GM23338 (cell line): ENCODE measurements at regions not wholly inside any gene's neighbourhood (a gene's known extent, or its start where the extent isn't known, plus 50 kb on each side); places are given as distances from the start of the nearest gene placed in this dataset.

Experiments used
- ATAC-seq: fragments of 200-7000 bp; cut with Tn5 transposase; 3 replicates; pipeline ENCODE4 v1.9.1; 2020
- DNase-seq: peaks from one replicate; pipeline ENCODE4 v3.0.0-alpha.2; 2015; ENCODE audit warnings: low spot score
- H2AFZ ChIP-seq: fragments of 200-600 bp; sonication (generic); 2 replicates; pipeline ENCODE4 v1.8.0; 2016; ENCODE audit warnings: antibody characterized with exemption, mild to moderate bottlenecking, moderate library complexity
- H3F3A ChIP-seq: fragments of 200-600 bp; sonication (generic); replicated peaks from 2 replicates; pipeline ENCODE4 v1.8.0; 2017; ENCODE audit warnings: antibody characterized with exemption, mixed run types, low read depth
- H3K27ac ChIP-seq: fragments of 200-600 bp; sonication (generic); 2 replicates; pipeline ENCODE4 v1.6.1; 2016; ENCODE audit warnings: low read depth
- H3K27me3 ChIP-seq: fragments of 200-600 bp; sonication (generic); 2 replicates; pipeline ENCODE4 v1.8.0; 2016; ENCODE audit warnings: mild to moderate bottlenecking, mixed run types, moderate library complexity; ENCODE audit not compliant: insufficient read depth
- H3K36me3 ChIP-seq: fragments of 200-600 bp; sonication (generic); 2 replicates; pipeline ENCODE4 v1.8.0; 2016; ENCODE audit warnings: mild to moderate bottlenecking; ENCODE audit not compliant: insufficient read depth
- H3K4me1 ChIP-seq: fragments of 200-600 bp; sonication (generic); 2 replicates; pipeline ENCODE4 v1.8.0; 2016; ENCODE audit warnings: mild to moderate bottlenecking, moderate library complexity; ENCODE audit not compliant: insufficient read depth
- H3K4me2 ChIP-seq: fragments of 200-600 bp; sonication (generic); 2 replicates; pipeline ENCODE4 v1.7.1; 2017; ENCODE audit warnings: mixed run types
- H3K4me3 ChIP-seq: fragments of 200-600 bp; sonication (generic); 2 replicates; pipeline ENCODE4 v1.6.1; 2016; ENCODE audit warnings: mixed run types
- H3K79me2 ChIP-seq: fragments of 200-600 bp; sonication (generic); replicated peaks from 2 replicates; pipeline ENCODE4 v1.8.0; 2017; ENCODE audit warnings: mild to moderate bottlenecking; ENCODE audit not compliant: insufficient read depth
- H3K9me2 ChIP-seq: fragments of 200-600 bp; sonication (generic); 2 replicates; pipeline ENCODE4 v1.8.0; 2017; ENCODE audit not compliant: insufficient read depth
- H4K20me1 ChIP-seq: fragments of 200-600 bp; sonication (generic); replicated peaks from 2 replicates; pipeline ENCODE4 v1.8.0; 2017; ENCODE audit warnings: mild to moderate bottlenecking; ENCODE audit not compliant: insufficient read depth
- H3K27ac Mint-ChIP-seq: 2 replicates; pipeline ENCODE4 v1.8.0; 2020; ENCODE audit warnings: inconsistent platforms, mild to moderate bottlenecking, moderate library complexity, mixed read lengths
- H3K27me3 Mint-ChIP-seq: 3 replicates; pipeline ENCODE4 v1.8.0; 2022; ENCODE audit warnings: low read depth, mild to moderate bottlenecking, moderate library complexity, mixed read lengths, inconsistent platforms; ENCODE audit not compliant: insufficient read depth, poor library complexity
- H3K36me3 Mint-ChIP-seq: 3 replicates; pipeline ENCODE4 v1.8.0; 2021; ENCODE audit warnings: low read depth, mild to moderate bottlenecking, inconsistent platforms, moderate library complexity, mixed read lengths
- H3K4me1 Mint-ChIP-seq: 3 replicates; pipeline ENCODE4 v1.8.0; 2020; ENCODE audit warnings: mild to moderate bottlenecking, inconsistent platforms, mixed read lengths
- H3K4me3 Mint-ChIP-seq: 3 replicates; pipeline ENCODE4 v1.8.0; 2021; ENCODE audit warnings: moderate library complexity, mild to moderate bottlenecking, inconsistent platforms, mixed read lengths
- H3K9me3 Mint-ChIP-seq: 3 replicates; pipeline ENCODE4 v1.8.0; 2020; ENCODE audit warnings: moderate library complexity, mild to moderate bottlenecking, inconsistent platforms, mixed read lengths
- CREB1 ChIP-seq: fragments of 250-450 bp; sonication (Bioruptor Pico); IDR thresholded peaks from 2 replicates; pipeline ENCODE4 v1.5.0; 2020; ENCODE audit warnings: low read depth, mild to moderate bottlenecking, moderate library complexity
- EZH2 ChIP-seq: fragments of 200-600 bp; sonication (generic); IDR thresholded peaks from one replicate; pipeline ENCODE4 v1.8.0; 2017; ENCODE audit warnings: antibody characterized with exemption, mild to moderate bottlenecking, low read depth; ENCODE audit not compliant: unreplicated experiment
- NANOG ChIP-seq: IDR thresholded peaks from 2 replicates; pipeline ENCODE4 v1.6.1; 2016; ENCODE audit warnings: antibody characterized with exemption, borderline replicate concordance
- POLR2AphosphoS5 ChIP-seq: IDR thresholded peaks from 2 replicates; pipeline ENCODE4 v1.6.1; 2016; ENCODE audit warnings: antibody characterized with exemption, low read depth
- ZNF114 ChIP-seq: fragments of 250-450 bp; sonication (Bioruptor Pico); IDR thresholded peaks from 2 replicates; pipeline ENCODE4 v1.5.0; 2020; ENCODE audit warnings: mild to moderate bottlenecking, moderate library complexity
- TF ChIP-seq, protein P1 (sequence below): fragments of 250-450 bp; sonication (Bioruptor Pico); IDR thresholded peaks from 2 replicates; pipeline ENCODE4 v1.5.0; 2020; ENCODE audit warnings: mild to moderate bottlenecking, moderate library complexity
- TF ChIP-seq, protein P2 (sequence below): IDR thresholded peaks from one replicate; pipeline ENCODE4 v1.6.1; 2018; ENCODE audit warnings: antibody characterized with exemption; ENCODE audit not compliant: unreplicated experiment

DNA sequence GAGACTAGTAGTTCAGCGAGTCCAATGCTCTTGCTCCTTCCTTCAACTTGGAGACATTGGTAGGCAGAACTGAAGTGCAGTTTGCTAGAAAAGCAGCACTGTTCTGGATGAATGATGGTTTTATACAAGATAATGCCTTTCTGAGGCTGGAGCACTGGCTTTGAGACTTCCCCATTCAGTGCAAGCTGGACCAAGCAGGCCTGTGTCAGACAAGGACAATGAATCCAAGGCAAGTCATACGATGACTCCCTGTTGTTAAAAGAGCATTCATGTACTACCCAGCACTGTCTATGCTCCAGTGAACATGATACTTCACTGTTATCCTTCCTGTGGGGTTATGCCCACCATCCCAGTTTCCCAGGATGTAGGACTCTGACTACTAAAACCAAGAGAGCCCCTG is 242.3 kb upstream of the RAG2 start:
- Histone ChIP-seq H2AFZ (no peak overlapping the region), H3K4me1 (no peaks in the 10 kb centered on the region), H3K27ac (no peak overlapping the region), H3K79me2 (no peaks in the 10 kb centered on the region), H4K20me1 (no peaks in the 10 kb centered on the region), H3K4me2 (no peak overlapping the region), H3F3A (no peaks in the 10 kb centered on the region), H3K4me3 (no peak overlapping the region), H3K9me2 (no peaks in the 10 kb centered on the region), H3K27me3 (no peaks in the 10 kb centered on the region), H3K36me3 (0 out of 2 replicates have a peak, but pooled peaks cover 6% of the 10 kb centered on the region)
- no peak overlapping the region for H3K4me3 Mint-ChIP-seq
- no peak for ATAC-seq
- H3K4me1 Mint-ChIP-seq: no peaks in the 10 kb centered on the region
- TF ChIP-seq CREB1: no peak
- TF ChIP-seq EZH2: no peak
- TF ChIP-seq ZNF114: no peak
- TF ChIP-seq, protein P1, sequence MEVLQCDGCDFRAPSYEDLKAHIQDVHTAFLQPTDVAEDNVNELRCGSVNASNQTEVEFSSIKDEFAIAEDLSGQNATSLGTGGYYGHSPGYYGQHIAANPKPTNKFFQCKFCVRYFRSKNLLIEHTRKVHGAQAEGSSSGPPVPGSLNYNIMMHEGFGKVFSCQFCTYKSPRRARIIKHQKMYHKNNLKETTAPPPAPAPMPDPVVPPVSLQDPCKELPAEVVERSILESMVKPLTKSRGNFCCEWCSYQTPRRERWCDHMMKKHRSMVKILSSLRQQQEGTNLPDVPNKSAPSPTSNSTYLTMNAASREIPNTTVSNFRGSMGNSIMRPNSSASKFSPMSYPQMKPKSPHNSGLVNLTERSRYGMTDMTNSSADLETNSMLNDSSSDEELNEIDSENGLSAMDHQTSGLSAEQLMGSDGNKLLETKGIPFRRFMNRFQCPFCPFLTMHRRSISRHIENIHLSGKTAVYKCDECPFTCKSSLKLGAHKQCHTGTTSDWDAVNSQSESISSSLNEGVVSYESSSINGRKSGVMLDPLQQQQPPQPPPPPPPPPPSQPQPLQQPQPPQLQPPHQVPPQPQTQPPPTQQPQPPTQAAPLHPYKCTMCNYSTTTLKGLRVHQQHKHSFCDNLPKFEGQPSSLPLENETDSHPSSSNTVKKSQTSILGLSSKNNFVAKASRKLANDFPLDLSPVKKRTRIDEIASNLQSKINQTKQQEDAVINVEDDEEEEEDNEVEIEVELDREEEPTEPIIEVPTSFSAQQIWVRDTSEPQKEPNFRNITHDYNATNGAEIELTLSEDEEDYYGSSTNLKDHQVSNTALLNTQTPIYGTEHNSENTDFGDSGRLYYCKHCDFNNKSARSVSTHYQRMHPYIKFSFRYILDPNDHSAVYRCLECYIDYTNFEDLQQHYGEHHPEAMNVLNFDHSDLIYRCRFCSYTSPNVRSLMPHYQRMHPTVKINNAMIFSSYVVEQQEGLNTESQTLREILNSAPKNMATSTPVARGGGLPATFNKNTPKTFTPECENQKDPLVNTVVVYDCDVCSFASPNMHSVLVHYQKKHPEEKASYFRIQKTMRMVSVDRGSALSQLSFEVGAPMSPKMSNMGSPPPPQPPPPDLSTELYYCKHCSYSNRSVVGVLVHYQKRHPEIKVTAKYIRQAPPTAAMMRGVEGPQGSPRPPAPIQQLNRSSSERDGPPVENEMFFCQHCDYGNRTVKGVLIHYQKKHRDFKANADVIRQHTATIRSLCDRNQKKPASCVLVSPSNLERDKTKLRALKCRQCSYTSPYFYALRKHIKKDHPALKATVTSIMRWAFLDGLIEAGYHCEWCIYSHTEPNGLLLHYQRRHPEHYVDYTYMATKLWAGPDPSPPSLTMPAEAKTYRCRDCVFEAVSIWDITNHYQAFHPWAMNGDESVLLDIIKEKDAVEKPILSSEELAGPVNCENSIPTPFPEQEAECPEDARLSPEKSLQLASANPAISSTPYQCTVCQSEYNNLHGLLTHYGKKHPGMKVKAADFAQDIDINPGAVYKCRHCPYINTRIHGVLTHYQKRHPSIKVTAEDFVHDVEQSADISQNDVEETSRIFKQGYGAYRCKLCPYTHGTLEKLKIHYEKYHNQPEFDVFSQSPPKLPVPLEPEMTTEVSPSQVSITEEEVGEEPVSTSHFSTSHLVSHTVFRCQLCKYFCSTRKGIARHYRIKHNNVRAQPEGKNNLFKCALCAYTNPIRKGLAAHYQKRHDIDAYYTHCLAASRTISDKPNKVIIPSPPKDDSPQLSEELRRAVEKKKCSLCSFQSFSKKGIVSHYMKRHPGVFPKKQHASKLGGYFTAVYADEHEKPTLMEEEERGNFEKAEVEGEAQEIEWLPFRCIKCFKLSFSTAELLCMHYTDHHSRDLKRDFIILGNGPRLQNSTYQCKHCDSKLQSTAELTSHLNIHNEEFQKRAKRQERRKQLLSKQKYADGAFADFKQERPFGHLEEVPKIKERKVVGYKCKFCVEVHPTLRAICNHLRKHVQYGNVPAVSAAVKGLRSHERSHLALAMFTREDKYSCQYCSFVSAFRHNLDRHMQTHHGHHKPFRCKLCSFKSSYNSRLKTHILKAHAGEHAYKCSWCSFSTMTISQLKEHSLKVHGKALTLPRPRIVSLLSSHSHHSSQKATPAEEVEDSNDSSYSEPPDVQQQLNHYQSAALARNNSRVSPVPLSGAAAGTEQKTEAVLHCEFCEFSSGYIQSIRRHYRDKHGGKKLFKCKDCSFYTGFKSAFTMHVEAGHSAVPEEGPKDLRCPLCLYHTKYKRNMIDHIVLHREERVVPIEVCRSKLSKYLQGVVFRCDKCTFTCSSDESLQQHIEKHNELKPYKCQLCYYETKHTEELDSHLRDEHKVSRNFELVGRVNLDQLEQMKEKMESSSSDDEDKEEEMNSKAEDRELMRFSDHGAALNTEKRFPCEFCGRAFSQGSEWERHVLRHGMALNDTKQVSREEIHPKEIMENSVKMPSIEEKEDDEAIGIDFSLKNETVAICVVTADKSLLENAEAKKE: no peak
- H3K36me3 Mint-ChIP-seq: peaks cover 16% of the 10 kb centered on the region; the same call in 2 of the 3 replicates
- H3K9me3 Mint-ChIP-seq: peaks cover 97% of the 10 kb centered on the region
- no peak for DNase-seq
- no peaks in the 10 kb centered on the region for H3K27me3 Mint-ChIP-seq
- no peak overlapping the region for H3K27ac Mint-ChIP-seq

DNA sequence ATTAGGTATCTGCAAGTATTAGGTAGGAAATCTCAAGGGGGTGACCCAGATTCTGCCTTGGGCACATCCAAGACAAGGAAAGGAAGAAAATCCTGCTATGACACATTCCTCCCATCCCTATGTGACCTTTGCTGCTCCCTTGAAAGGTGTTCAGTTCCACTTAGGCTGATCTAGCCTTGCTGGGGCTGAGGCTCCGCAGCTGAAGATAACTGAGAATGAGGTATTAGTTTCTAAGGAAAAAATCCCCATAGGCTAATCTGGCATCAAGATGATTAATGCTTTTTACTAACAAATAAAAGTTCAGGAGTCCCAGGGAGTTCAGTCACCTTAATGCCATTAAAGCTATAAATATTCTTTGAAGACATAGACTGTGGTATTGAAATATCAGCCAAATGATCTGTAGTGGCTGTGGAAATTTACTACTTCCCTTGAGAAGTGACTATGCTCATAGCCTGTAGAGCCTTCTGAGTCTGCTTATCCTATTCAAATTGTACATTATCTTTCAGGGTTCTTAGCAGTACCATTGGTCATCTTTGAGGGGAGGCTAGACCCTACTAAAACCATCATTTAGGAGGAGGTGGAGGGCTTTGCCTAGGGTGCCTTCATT is 239.9 kb upstream of the RAG2 start:
- H3K79me2 ChIP-seq: no peaks in the 10 kb centered on the region
- no peaks in the 10 kb centered on the region for H3K27me3 ChIP-seq
- H3K4me1 Mint-ChIP-seq: no peaks in the 10 kb centered on the region
- TF ChIP-seq POLR2AphosphoS5 (no peak), NANOG (no peak), CREB1 (no peak)
- TF ChIP-seq, protein P2, sequence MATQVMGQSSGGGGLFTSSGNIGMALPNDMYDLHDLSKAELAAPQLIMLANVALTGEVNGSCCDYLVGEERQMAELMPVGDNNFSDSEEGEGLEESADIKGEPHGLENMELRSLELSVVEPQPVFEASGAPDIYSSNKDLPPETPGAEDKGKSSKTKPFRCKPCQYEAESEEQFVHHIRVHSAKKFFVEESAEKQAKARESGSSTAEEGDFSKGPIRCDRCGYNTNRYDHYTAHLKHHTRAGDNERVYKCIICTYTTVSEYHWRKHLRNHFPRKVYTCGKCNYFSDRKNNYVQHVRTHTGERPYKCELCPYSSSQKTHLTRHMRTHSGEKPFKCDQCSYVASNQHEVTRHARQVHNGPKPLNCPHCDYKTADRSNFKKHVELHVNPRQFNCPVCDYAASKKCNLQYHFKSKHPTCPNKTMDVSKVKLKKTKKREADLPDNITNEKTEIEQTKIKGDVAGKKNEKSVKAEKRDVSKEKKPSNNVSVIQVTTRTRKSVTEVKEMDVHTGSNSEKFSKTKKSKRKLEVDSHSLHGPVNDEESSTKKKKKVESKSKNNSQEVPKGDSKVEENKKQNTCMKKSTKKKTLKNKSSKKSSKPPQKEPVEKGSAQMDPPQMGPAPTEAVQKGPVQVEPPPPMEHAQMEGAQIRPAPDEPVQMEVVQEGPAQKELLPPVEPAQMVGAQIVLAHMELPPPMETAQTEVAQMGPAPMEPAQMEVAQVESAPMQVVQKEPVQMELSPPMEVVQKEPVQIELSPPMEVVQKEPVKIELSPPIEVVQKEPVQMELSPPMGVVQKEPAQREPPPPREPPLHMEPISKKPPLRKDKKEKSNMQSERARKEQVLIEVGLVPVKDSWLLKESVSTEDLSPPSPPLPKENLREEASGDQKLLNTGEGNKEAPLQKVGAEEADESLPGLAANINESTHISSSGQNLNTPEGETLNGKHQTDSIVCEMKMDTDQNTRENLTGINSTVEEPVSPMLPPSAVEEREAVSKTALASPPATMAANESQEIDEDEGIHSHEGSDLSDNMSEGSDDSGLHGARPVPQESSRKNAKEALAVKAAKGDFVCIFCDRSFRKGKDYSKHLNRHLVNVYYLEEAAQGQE: no peak

More for the DNA sequence above, 239.9 kb upstream of the RAG2 start:
- no peak for ATAC-seq
- 0 out of 2 replicates have a peak, but pooled peaks cover 6% of the 10 kb centered on the region for H3K36me3 ChIP-seq
- Mint-ChIP-seq H3K27ac (no peak overlapping the region), H3K9me3 (peaks cover 97% of the 10 kb centered on the region), H3K36me3 (peaks cover 16% of the 10 kb centered on the region), H3K4me3 (no peak overlapping the region), H3K27me3 (no peaks in the 10 kb centered on the region)
- H3K4me3 ChIP-seq: no peak overlapping the region
- no peaks in the 10 kb centered on the region for H3K4me1 ChIP-seq
- H3K9me2 ChIP-seq: no peaks in the 10 kb centered on the region
- no peaks in the 10 kb centered on the region for H4K20me1 ChIP-seq
- DNase-seq: no peak
- H3K27ac ChIP-seq: no peak overlapping the region
- no peak overlapping the region for H3K4me2 ChIP-seq
- H3F3A ChIP-seq: no peaks in the 10 kb centered on the region
- H2AFZ ChIP-seq: no peak overlapping the region
